ENCODE measurements at regions not wholly inside any gene's neighbourhood (a gene's known extent, or its start where the extent isn't known, plus 50 kb on each side); places are given as distances from the start of the nearest gene placed in this dataset.
"Not testable (repeated sequence)": the region's sequence is repeated elsewhere in the genome, so short reads cannot be mapped to it uniquely, and the experiment has no call there.

DNA sequence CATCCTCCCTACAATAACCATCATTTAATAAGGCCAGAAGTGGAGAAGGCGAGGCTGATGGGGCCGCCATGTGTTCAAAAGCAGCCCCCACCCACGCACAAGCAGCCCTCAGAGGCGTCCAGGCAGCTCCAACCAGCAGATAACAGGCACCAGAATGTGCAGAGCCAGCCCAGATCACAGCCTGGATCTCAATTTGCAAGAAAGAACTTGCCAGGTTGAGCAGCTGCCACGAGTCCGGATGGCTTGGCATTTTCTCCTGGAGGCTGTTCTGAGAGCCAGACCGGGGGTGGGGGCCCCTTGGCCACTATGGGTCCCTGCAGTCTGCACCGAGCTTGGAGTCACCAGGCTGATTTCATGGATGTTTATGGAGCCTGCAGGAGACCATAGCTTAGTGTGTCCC is 338.1 kb downstream of the PREX1 start:
- DNase-seq = no peak

DNA sequence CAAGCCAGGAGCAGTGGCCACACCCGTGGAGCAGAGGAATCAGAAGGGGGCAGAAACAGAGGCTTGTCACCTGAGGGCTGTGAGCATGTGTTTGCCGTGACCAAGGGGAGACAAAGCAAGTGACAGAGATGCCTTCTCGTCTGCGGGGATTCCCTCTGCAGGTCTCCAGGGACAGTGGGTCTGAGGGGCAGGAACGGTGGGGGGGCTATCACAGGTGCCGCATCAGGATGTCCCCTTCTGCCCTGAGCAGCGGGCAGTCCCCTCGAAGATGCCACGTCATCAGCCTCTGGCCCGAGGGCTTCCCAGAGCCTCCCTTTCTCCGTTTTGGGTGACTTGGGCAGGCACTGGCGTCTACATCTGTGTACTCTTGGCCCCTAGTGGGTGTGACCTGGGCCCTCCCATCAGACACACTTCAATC is 338.7 kb downstream of the PREX1 start:
- no peak for DNase-seq

DNA sequence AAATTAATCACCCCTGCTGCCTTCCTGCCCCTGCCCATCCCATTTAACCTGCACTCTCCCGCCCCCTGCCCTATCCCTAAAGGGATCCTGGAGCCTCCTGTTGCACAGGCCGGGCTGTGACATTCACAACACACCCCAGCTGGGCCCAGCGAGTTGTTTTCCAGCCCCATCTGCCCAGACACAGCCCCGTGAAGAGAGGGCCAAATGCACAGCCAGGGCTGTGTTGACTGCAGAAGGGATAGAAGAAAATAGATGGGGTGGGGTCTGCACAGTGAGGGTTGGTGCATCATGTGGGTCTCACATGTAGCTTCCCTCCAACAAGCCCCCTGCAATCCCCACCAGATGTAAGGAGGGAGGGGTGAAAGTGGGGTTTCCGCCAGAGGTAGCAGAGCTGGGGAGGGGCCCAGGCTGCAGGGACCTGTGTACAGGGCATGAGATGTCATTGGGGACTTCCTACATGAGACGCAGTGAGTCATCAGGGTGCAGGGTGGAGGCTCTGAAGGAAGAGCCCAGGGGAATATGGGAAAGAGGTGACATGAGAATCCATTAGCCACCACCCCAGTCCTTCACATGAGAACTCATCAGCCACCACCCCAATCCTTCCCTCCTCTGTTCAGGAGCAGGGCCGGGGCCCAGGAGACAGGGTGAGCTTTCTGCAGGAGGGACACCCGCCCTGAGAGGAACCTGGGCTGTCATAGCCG is 339.3 kb downstream of the PREX1 start:
- not testable (repeated sequence) for DNase-seq

DNA sequence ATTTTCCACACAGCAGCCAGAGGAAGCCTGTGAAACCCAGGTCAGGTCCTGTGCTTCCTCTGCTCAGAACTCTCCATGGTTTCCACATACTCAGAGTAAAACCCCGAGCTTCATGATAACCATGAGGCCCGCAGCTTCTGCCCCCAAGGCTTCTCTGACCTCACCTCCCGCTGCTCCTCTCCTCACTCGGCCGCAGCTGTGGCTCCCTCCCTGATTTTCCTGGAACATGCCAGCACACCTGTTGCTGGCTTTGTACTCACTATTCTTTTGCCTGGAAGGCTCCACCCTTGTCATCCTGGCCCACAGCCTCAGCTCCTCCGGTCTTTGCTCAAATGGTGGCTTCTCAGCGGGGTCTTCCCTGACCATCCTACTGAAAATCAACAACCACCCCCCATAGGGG is 341.7 kb downstream of the PREX1 start:
- no peak for DNase-seq

DNA sequence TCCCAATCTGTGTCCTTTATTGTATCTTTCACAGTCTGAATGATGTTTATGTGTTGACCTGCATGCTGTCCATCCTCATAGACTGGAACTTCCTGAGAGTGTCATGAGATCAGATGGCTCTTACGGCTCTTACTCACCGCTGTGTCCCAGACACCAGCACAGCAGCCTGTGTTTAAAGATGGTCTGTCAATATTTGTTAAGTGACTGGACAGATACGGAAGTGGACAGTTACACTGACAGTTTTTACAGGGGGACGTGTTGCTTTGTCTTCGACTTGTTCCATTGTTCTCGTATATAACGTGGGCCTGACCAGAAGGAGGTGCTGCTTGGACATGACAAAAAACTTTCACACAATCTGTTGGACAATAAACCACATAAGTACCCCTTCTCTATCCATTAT is 342.6 kb downstream of the PREX1 start:
- DNase-seq = not testable (repeated sequence)

DNA sequence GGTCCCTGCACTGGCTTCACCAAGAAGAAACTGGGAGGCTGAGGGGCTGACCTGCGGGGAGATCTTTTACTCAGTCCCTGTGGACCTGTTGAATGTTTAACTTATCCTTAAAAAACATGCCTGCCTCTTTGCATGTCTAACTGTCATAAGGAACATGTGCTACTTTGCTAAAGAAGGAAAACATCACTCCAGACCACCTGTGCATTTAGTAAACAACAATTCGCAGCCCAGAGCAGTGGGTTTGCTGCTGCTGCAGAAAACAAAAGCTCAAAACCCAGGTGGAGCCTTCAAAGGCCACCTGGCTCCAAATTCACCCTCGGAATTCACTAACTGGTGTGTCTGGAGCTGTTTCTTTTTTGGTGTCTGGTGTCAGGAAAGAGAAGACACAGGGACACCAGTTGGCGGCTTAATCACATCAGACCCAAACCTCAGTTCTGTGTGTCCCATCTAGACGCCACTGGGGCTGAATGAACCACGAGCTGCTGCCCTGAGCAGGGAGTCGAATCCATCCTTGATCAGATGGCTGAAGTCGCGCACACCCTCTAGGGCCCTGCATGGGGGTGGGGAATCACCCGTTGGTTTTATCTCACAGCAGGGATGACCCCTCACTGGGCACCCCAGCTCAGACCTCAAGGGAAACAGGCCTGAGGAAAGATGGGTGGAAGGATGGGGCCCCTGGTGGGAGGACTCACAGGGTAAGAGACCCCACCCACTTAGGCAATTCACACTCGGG is 344.3 kb downstream of the PREX1 start:
- DNase-seq = no peak

DNA sequence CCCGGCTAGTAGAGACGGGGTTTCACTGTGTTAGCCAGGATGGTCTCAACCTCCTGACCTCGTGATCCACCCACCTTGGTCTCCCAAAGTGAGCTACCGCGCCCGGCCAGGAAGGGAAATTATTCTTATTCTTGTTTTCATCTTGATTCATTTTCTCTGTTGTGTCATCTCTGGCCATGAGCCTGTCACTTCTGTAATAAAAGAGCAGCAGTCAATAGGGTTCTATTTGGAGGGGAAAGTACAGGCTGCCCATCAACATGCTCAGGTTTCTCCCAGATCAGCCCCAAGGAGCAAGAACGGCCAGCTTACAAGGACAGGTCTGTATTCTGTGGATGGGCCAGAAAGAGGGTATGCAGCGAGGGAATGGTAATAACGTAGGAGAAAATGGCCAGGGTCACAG is 345.0 kb downstream of the PREX1 start:
- no peak for DNase-seq

DNA sequence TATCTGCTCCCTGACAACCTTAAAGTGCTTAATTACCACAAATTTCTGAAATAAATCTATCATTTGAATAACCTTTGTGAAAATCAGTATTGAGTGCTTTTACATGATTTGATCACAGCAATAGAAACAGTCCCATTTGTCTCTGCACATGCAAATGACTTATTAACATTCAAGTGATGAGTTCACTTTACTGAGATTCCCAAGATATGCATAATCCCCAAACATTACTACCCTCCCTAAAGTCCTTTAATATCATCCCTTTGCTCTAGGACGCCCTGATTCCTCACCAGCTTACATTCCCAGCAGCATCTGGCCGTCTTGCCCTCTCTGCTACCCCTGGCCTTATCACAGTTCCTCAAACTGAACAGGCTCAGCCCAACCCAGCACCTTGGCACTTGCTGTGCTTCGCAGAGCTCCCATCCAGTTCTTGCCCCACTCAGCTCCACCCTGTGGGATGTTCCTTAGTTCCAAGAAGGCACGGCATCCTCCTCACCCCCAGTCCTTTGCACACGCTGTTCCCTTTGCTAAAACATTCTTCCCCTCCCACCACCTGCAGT is 347.5 kb downstream of the PREX1 start:
- DNase-seq = no peak

DNA sequence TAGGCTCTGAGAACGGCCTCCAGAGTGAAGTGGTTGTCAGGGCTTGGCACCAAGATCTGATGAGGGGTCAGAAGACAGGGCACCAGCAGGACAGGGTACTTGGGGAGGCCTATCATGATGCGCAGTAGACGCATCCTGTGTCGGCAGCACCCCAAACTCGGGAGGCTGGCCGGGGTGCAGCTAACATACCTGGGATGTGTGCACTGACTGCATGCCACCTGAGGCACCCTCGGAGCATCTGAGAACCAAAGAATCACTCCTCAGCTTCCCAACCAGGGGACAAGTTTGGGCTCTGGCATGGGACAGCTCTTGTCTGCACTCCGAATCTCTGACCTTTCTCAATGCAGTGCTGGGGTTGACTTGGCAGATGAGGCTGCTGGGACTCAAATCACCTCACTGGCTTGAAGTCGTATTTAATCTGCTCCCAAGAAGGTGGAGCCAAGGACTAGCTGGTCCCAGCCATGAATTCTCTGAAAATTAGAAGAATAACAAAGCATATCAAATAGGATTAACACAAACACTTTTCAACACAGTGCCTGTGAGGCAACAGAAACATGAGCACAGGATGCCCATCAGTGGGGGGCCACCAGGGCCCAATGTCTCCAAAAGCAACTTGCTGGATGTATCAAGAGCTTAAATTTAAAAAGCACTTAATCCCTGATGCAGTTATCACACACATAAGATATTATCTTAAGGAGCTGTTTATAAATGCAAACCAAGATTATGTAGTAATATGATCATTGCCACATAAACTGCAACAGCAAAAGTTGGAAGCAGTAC is 348.8 kb downstream of the PREX1 start:
- no peak for DNase-seq

DNA sequence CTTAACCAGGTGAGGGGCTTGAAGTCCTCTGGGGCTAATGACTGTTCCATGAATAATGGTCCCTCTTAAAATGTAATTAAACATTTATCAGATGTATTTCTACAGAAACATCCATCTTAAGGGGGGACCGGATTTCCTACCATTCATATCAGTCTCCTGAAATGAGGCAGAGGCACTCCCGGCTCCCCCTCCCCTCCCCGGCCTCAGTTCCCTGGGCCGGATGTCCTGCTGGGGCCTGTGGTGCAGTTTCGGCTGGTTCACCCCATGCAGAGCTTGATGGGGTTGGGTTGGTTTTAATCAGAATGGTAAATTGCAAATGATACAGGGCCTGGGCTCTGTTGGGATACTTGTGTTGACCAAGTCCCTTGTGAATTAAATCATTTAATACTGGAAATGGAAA is 349.4 kb downstream of the PREX1 start:
- no peak for DNase-seq

DNA sequence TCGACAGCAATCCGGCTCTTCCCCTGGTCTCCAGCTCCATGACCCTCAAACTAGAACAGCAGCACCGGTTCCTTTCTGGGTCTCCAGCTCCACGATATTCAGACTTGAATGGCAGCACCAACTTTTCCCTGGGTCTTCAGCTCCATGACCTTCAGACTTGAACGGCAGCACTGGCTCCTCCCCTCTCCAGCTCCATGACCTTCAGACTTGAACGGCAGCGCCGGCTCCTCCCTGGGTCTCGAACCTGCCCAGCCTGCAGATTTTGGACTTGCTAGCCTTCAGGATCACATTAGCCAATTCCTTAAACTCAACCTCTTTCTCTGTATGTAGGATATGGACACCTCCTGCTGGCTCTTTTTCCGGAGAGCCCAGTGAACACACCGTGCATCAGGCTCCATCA is 350.9 kb downstream of the PREX1 start:
- DNase-seq = no peak

DNA sequence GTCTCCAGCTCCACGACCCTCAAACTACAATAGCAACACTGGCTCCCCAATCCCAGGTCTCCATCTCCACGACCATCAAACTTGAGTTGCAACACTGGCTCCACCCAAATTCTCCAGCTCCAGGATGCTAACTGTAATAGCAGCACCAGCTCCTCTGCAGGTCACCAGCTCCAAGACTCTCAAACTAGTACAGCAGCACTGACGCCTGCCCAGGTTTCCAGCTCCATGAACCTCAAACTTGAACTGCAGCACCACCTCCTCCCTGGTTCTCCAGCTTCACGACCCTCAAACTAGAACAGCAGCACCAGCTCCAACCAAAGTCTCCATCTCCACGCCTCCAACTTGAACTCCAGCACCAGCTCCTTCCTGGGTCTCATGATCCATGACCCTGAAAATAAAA is 353.8 kb downstream of the PREX1 start:
- DNase-seq = no peak

DNA sequence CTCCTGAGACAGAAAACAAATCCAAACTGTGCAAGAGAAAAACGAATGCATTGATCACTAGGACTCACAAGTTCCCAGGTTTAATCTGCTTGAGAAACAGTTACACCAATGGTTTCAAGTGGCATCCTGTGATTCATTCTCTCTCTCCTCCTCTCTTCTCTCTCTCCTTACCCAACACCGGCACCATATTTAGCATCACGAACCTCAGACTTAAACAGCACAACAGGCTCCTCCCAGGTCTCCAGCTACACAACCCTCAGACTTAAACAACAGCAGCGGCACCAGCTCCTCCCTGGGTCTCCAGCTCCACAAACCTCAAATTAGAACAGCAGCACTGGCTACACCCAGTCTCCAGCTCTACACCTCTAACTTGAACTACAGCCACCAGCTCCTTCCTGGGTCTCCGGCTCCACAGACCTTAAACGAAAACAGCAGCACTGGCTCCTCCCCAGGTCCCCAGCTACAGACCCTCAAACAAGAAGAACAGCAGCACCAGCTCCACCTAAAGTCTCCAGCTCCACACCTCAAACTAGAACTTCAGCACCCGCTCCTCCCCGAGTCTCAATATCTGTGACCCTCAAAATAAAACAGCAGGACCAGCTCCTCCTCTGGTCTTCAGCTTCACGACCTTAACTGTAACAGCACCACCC is 355.9 kb downstream of the PREX1 start:
- DNase-seq = no peak

DNA sequence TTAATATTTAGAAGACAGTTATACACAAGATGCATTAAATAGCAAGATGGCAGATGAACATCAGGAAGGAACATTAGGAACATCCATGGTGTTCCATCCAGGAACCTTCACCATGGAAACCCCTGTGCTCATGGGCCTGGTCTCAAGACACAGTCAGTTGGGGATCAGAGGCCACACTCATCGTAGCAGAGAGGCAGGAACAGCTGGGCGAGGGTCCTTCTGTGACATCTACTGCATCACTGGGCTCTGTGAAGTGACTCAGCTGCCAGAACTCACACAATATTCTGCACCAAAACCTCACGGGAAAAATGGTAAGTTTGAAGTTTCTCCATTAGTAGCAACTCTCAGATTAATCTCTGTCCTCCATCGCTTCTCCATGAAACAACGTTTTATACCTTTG is 356.6 kb downstream of the PREX1 start:
- DNase-seq = no peak

DNA sequence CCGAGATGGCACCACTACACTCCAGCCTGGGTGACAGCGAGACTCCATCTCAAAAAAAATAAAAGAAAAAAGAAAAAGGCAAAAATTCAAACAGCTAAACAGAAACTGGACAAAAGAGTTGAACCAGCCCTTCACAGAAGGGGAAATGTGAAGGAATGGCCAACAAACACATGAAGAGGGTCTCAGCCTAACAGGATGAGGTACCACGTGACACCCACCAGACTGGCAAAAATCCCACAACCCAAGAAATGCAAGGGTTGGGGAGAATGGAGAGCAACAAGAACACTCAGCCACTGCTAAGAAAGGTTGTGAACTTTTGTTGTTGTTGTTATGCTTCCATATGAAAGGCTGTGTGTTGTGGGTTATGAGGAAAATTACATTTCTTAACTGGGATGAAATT is 357.7 kb downstream of the PREX1 start:
- no peak for DNase-seq

DNA sequence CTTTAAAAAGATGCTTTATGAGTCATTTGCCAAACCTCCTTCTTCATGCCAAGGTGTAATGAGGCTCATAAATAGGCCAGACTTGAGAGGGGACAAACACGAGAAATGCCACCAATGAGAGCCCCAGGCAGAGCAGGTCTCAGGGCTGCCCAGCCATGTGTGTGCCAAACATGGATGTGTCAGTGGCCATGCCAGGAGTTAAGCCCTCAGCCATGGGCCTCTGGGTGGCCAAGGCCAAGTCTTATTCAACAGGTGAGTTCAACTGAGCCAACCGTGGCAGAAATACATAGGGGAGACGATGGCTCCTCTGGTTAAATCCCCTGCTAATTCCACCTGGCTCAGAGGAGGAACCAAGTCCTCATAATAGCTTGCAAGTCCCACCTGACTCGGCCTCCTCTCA is 358.8 kb downstream of the PREX1 start:
- no peak for DNase-seq

DNA sequence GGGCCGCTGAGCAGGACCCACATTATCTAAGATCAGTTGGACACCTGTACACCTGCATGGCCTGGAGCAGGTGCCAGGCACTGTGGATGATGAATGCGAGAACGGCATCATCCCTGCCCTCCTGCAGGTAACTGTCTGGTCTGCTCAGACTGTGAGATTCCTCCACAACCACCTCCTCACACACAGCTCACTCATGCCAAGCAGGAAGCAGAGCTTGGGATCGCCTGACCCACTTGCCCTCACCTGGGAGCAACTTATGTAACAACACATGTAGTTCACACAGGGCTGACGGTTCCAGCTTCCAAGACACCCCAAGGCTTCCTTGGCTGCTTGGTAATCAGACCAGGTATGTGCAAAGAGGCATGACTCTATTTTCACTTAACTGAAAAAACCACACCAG is 359.2 kb downstream of the PREX1 start:
- DNase-seq = no peak

DNA sequence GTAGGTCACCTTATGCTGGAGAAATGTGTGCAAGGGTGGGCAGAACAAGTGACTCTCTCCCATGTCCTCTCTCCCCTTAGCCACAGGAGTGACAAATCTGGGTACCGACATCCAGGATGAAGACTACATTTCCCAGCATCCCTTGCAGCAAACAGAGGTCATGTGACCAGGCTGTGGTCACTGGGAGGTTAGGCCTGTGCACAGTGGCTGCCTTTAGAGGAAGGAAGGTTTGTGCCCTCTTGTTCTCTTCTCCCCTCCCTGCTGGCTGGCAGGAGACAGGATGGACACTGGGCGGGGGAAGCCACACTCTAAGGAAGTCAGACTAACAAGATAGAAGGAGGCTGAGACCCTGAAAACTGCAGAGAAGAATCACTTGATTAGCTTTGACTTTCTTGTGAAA is 360.2 kb downstream of the PREX1 start:
- DNase-seq = peak; percentile 47

DNA sequence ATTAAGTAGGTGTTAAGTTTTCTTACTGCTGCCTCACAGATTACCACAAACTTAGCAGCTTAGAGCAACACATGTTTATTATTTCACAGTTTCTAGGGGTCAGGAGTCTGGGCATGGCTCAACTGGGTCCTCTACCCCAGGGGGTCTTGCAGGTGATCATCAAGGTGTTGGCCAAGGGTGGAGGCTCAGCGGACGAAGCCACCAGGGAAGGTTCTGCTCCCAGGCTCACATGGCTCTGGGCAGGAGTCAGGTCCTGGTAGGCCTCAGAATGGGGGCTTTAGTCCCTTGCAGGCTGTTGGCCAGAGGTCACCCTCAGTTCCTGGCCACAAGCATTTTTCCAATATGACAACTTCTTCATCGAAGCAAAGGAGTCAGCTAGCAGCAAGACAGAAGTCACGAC is 362.5 kb downstream of the PREX1 start:
- no peak for DNase-seq

DNA sequence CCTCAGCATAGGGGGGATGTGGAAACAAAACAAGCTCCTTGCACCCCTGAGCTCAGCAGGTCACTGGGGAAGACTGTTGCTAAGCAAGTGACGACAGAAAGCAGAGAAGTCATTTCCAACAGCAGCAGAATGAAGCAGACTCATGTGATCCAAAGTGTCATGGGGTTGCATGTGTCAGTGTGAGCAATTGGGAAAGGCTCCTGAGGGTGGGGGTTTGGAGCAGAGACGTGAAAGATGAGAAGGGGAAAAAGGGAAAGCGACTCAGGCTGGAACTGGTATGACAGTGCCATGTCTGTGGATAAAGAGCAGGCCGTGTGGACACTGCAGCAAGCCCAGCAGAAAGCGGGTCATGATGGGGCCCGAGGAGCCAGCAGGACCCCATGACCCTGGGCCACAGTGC is 363.9 kb downstream of the PREX1 start:
- no peak for DNase-seq

DNA sequence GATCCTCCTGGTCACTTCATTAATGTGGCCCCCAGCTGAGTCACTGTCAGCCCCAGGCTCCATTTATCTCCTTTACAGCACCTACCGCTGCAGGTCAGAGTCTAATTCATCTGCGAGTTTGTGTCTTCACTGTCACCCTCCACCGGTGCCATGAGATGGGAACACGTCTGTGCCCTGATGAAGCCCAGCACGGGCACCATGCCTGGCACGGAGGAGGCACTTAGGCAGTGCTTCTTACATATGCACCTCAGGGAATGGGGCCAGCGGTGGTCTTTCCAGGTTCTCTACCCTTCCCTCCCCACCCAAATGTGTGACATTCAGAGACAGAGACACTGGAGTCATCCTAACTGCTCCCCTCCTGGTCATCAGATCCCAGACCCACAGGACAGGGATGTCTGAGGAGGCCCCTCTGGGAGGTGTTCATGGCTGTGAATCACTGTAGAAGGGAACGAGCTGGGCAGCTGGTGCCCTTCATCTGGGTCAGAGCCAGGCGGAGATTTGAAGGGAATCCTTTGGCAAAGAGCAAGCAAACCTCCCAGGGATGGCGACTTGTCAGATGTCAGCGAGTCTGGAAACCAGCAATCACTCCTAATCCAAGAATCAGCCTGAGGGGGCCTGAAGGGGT is 364.6 kb downstream of the PREX1 start:
- no peak for DNase-seq

DNA sequence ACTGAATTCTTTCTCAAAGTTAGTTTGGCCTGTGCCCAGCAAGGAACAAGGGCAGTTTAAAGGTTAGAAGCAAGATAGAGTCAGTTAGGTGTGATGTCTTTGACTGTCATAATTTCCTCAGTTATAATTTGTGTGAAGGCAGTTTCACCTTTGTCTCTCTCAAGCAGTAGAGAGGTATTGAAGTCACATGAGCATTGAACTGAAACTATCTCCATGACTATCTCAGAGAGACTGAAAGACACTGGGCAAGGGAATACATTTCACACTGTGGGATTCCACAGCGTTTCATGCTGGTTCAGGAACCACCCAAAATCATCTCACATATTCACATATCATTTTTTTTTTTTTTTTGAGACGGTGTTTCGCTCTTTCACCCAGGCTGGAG is 366.1 kb downstream of the PREX1 start:
- no peak for DNase-seq

All from hematopoietic multipotent progenitor cell treated with erythropoietin and hydrocortisone succinate and interleukin-3 and kit ligand, for 4 days (in vitro differentiated cells).